ENCODE measurements at regions not wholly inside any gene's neighbourhood (a gene's known extent, or its start where the extent isn't known, plus 50 kb on each side); places are given as distances from the start of the nearest gene placed in this dataset.

- Histone ChIP-seq H3K9me3 (ENCODE audit: control insufficient read depth, insufficient read depth, low read depth, low read length) (no peaks in the 10 kb centered on the region), H3K4me3 (ENCODE audit: low read depth, low read length) (no peak overlapping the region), H3K4me1 (ENCODE audit: control insufficient read depth, insufficient read depth, low read length) (peaks cover 29% of the 10 kb centered on the region), H3K36me3 (ENCODE audit: control insufficient read depth in 2 of 2, insufficient read depth in 1 of 2, low read length in 2 of 2) (no peaks in the 10 kb centered on the region), H3K27ac (ENCODE audit: extremely low read depth, low read depth, low read length) (no peak overlapping the region)
- POLR2A ChIA-PET, result no interaction called here
- CTCF ChIA-PET, result interaction anchor here (0.6 to 1.1 kb wide), 3 partner anchors 39 to 359 kb away, joined by 3 to 5 read pairs (median 3); no protein-coding TSS in a partner anchor
- TF ChIP-seq IKZF3 (tag by site-specific recombination; IDR thresholded peaks at IDR 0.05), result no peak
Measured at GRCh38 chr17:77370586-77370985, 229.8 kb downstream of the SEC14L1 start.

DNA sequence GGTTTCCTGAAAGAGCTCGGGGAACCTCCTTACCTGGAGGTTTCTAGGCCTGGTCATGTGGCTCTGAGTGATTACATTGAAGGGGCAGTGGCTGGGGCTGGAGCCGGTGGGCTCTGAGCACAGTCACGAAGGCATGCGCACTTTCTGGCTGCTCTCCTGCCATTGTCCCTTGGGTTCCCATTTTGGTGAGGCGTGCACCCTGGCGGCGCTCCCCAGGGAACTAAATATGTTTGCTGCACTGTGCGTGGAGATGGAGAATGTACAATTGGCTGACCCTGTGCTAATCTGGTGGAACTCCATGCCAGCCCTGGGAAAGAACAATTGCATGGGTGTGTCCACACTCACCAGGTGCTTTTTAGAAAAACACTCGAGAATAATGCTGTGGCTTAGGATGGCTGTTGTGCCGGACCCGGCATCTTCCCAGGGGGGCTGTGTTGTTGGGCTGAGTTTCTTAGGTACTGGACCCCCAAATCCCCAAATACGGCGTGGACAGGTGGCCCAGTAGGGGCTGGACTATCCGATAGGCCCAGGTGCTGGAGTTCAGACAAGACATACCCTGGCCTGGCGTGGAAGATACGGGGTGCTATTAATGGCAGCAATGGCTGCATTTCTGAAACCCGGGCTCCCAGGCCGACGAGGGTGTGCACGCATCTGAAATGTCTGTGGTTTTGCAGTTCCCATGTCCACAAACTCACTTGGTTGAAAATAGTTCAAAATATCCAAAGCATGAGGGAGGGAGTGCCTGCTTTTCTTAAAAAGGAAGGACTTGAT is 230.5 kb downstream of the SEC14L1 start:
- POLR2A ChIA-PET, result interaction anchor here (1.5 kb wide), 1 partner anchor 10 kb away, joined by 3 read pairs; no protein-coding TSS in a partner anchor

DNA sequence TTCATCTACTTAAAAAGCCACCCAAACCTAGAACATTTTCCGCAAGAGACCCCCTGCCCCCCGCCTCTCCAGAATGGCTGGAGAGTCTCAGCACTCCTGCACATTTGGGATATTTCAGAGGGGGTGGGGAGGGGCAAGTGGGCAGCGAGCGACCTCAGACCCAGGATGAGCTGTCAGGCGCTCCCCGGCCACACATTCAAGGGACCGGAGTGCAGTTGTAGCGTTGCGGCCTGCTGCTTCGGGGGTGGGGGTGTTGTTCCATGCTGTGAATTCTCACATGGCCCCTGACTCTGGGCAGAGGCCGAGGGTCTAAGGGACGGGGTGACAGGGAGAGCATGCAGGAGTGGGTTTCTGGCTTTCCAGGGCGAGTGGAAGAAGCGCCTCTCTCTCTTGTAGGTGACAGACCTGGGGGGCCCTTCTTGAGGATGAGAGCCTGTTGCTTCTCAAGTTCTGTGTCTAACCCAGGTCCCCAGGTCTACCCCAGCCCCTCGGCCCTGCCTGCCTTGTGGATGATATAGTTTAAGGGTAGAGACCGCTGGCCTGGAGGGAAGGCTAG is 231.2 kb downstream of the SEC14L1 start:
- Histone ChIP-seq H3K9me3 (ENCODE audit: control insufficient read depth, insufficient read depth, low read depth, low read length) (no peaks in the 10 kb centered on the region), H3K4me1 (ENCODE audit: control insufficient read depth, insufficient read depth, low read length) (peaks cover 15% of the 10 kb centered on the region), H3K4me3 (ENCODE audit: low read depth, low read length) (no peak overlapping the region), H3K27ac (ENCODE audit: extremely low read depth, low read depth, low read length) (peak overlapping the region; percentile 47; the same call in 1 of the 2 replicates), H3K36me3 (ENCODE audit: control insufficient read depth in 2 of 2, insufficient read depth in 1 of 2, low read length in 2 of 2) (no peaks in the 10 kb centered on the region)
- TF ChIP-seq ZNF174 (tag by site-specific recombination; IDR thresholded peaks at IDR 0.05) (no peak), SCRT1 (tag by site-specific recombination; IDR thresholded peaks at IDR 0.05; ENCODE audit: borderline replicate concordance) (0 out of 2 replicates have a peak, but pooled peaks have one; percentile 27), EGR2 (tag by site-specific recombination; IDR thresholded peaks at IDR 0.05; ENCODE audit: low read depth) (0 out of 2 replicates have a peak, but pooled peaks have one; percentile 11), ZNF561 (tag by site-specific recombination; IDR thresholded peaks at IDR 0.05; ENCODE audit: borderline replicate concordance) (no peak), KLF8 (tag by site-specific recombination; IDR thresholded peaks at IDR 0.05) (no peak), MZF1 (tag by site-specific recombination; IDR thresholded peaks at IDR 0.05; ENCODE audit: borderline replicate concordance) (no peak), BCL11A (tag by site-specific recombination; IDR thresholded peaks at IDR 0.05; ENCODE audit: low read depth) (no peak), SCRT2 (tag by site-specific recombination; IDR thresholded peaks at IDR 0.05) (peak; percentile 62), ZBTB48 (tag by site-specific recombination; IDR thresholded peaks at IDR 0.05) (peak; percentile 88), ZNF175 (tag by site-specific recombination; IDR thresholded peaks at IDR 0.05) (no peak)
- CTCF ChIA-PET, result interaction anchor here (1.3 kb wide), 1 partner anchor 41 kb away, joined by 5 read pairs; no protein-coding TSS in a partner anchor
- POLR2A ChIA-PET, result interaction anchor here (0.6 to 1.5 kb wide), 2 partner anchors 10 to 287 kb away, joined by 3 to 5 read pairs; no protein-coding TSS in a partner anchor

More for the DNA sequence above, 230.5 kb downstream of the SEC14L1 start:
- H3K4me1 ChIP-seq (ENCODE audit: control insufficient read depth, insufficient read depth, low read length), result peaks cover 21% of the 10 kb centered on the region
- CTCF ChIA-PET, result interaction anchor here (0.6 kb wide), 3 partner anchors 39 to 360 kb away, joined by 3 to 5 read pairs (median 3); no protein-coding TSS in a partner anchor
- H3K4me3 ChIP-seq (ENCODE audit: low read depth, low read length), result no peak overlapping the region
- no peaks in the 10 kb centered on the region for H3K36me3 ChIP-seq (ENCODE audit: control insufficient read depth in 2 of 2, insufficient read depth in 1 of 2, low read length in 2 of 2)
- no peaks in the 10 kb centered on the region for H3K9me3 ChIP-seq (ENCODE audit: control insufficient read depth, insufficient read depth, low read depth, low read length)
- H3K27ac ChIP-seq (ENCODE audit: extremely low read depth, low read depth, low read length), result no peak overlapping the region
- no peak for TF ChIP-seq ZNF423 (tag by site-specific recombination; IDR thresholded peaks at IDR 0.05)
- no peak for TF ChIP-seq ZNF26 (tag by site-specific recombination; IDR thresholded peaks at IDR 0.05)
- TF ChIP-seq ZXDB (tag by site-specific recombination; IDR thresholded peaks at IDR 0.05), result no peak
- TF ChIP-seq, protein P1, sequence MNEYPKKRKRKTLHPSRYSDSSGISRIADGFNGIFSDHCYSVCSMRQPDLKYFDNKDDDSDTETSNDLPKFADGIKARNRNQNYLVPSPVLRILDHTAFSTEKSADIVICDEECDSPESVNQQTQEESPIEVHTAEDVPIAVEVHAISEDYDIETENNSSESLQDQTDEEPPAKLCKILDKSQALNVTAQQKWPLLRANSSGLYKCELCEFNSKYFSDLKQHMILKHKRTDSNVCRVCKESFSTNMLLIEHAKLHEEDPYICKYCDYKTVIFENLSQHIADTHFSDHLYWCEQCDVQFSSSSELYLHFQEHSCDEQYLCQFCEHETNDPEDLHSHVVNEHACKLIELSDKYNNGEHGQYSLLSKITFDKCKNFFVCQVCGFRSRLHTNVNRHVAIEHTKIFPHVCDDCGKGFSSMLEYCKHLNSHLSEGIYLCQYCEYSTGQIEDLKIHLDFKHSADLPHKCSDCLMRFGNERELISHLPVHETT (tag by site-specific recombination; IDR thresholded peaks at IDR 0.05), result no peak
